GM21390 (cell line): ENCODE measurements at regions not wholly inside any gene's neighbourhood (a gene's known extent, or its start where the extent isn't known, plus 50 kb on each side); places are given as distances from the start of the nearest gene placed in this dataset.

Source experiments
- ATAC-seq: cut with Tn5 transposase; IDR thresholded peaks from one replicate; pipeline ENCODE4 v1.9.1; 2021; ENCODE audit not compliant: unreplicated experiment

- ATAC-seq, result no peak
Measured at GRCh38 chr10:44245601-44245938, 139.3 kb downstream of the CXCL12 start.

DNA sequence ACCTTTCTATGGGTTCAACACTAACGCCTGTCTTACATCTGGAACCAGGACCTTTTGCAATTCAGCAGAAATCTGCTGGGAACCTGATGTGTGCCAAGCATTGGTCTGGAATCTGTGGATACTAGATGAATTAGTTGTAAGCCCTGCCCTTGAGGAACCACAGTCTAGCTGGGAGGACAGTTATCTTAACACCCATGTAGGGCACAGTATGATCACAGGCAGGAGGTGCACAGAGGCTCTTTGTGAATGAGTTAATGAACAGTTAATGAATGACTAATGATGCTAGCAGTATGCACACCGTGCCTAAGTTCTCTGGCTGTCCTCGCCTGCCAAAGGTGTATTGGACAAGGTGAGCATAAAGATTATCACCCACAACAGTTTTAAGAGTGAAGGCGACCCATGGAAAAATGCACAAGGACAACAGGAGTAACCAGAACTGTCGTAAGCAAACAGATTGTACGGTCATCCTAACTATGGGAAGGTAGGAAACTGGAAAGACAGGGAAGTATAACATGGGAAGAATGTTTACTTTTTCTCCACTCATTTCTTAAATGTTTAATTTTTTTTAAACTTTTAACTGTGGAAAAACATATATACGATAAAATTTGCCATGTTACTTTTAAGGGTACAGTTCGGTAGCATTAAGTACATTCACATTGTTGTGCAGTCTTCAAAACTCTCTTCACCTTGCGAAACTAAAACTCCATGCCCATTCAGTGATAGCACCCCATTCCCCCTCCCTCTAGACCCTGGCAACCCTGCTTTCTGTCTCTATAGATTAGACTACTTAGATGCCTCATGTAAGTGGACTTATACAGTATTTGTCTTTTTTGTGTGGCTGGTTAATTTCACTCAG lies 139.9 kb downstream of the CXCL12 start:
- ATAC-seq, result no peak

GRCh38 chr10:44243851-44244510 lies 140.9 kb downstream of the CXCL12 start:
- ATAC-seq, result no peak

- ATAC-seq, result no peak
Measured at GRCh38 chr10:44242826-44243225, 142.1 kb downstream of the CXCL12 start.

GRCh38 chr10:44242091-44242490 lies 142.8 kb downstream of the CXCL12 start:
- no peak for ATAC-seq

DNA sequence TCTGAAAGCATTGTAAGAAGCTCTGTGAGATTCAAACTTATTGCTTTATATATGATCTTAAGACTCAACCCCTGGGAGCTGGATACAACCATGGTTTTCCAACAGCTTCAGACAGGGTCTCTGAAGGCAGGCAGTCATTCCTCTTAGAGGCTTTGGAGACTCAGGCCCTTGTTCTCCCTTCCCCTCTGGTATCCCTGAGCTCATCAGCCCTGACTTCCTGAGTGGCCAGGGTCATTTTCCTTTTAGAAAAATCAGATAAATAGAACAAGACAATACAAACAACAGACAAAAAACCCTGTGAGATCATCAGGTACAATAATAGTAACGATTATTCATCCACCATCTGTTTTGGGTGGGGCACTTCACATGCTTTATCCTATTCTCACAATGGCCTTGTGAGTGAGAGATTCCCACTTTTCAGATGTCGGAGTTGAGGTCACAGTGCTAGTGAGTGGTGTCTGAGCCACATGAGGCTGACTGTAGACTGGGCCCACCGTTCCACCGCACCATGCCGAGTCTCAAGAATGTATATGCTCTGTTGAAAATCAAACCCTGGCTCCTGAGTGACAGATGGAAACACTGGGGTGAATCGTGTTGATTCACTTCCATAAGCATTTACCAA lies 144.2 kb downstream of the CXCL12 start:
- no peak for ATAC-seq

- ATAC-seq, result no peak
Measured at GRCh38 chr10:44238212-44238611, 146.7 kb downstream of the CXCL12 start.

DNA sequence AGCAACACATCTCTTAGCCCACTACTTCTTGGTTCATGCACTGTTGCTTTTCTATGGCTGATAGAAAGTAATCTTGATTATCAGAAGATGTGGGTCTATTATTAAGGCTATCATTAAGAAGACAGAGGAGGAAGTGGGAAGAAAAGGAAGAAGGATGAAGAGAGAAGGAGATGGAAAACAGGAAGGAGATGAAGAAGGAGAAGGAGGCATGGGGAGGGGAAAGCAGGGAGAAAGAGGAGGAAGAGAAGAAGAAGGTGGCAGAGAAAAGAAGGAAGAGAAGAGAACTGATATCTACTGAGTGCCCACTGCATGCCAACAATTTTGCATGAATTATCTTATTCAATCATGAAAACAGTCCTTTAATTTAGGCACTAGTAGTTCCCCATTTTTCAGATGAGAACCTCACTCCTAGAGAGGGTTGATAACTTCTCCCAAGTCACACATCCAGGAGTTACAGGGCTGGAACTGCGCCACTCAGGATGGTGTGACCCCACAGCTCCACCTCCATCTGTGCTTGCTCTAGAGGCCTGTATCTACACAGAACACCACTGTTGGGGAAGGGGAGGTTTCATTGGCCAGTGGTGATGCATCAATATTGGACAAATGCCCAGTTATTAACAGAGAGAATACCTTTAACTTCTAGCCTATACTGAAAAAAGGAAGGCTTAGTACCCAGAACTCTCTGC lies 147.4 kb downstream of the CXCL12 start:
- ATAC-seq, result no peak

- no peak for ATAC-seq
Measured at GRCh38 chr10:44235363-44235762, 149.5 kb downstream of the CXCL12 start.

DNA sequence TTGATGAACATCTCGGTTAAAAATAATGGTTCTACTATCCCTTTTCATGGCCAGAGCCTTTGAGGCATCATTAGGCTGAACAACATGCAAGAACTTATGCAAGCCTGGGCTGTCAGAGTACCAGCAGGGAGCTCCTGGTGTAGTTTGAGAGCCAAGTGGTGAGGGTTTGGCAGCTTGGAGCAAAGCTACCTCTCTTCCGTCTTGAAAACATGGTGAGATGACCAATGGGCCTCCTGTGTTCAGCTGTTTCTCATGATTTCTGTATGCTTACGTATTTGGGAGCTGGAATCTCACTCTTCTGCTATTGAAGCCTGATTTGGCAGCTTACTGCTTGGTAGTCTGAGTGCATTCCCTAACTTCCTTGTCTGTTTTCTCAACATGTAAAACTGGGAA lies 150.4 kb downstream of the CXCL12 start:
- ATAC-seq, result no peak

DNA sequence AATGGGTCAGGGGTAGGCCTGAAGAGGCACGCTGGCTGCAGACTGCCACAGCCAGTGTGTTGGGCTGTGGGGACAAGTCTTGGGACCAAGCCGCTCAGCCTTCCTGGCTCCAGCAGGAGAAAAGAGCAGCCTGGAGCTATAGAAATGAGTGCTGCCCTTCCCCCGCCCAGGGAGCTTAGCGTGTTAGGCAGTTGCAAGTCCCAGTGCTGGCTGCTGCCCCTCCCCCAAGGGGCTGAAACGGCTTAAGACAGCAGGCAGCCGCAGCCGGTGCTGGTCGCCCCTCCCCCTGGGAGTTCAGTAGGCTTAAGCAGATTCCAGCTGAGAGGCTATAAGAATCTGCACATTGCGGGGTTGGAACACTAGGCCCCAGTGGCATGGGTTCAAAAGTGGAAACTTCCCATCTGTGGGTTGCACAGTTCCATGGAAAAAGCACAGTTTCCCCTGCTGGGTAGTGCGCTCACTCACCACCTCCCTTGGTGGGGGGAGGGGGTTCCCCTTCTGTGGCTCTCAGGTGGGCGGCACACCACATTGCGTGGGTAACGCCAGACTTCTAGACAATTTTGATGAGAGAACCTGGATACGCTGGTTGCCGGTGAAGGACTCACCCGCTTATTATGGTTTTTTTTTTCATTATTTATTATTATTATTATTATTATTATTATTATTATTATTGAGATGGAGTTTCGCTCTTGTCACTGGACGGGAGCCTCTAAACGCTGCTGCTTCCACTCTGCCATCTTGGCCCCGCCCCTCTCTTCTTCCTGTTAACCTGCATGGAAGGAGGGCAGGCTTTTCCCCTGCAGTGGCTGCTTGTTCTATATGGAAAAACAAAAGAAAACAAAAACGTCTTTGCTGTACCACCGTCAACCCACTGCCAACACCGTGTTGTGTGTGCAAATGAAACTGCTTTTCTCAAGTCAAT lies 151.1 kb downstream of the CXCL12 start:
- no peak for ATAC-seq

- no peak for ATAC-seq
Measured at GRCh38 chr10:44217274-44217820, 167.6 kb downstream of the CXCL12 start.

DNA sequence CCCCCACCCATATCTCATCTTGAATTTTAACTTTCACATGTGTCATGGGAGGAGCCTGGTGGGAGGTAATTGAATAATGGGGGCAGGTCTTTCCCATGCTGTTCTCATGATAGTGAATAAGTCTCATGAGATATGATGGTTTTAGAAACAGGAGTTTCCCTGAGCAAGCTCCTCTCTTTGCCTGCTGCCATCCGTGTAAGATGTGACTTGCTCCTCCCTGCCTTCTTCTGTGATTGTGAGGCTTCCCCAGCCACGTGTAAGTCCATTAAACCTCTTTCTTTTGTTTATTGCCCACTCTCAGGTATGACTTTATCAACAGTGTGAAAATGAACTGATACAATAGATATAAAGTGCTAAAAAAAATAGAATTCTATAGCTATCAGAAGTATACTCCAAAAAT lies 168.8 kb downstream of the CXCL12 start:
- no peak for ATAC-seq

DNA sequence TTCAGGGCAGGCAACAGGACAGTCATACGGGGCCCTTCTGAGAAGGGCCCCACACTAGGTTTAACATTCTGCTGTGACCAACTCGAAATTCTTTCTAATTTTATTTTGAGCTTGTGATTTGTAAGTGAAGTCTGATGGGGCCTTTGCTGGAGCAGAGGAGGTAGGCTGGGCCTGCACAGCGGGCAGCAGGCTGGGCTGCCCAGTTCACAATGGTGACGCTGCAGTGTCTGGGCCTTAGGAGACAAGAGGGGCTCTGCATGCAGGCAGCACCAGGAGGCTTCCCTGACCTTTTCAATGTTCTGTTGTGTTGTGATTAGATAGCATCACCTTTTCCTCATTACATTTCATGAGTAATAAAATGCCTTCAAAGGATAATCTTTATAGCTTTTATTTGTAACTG lies 175.1 kb downstream of the CXCL12 start:
- no peak for ATAC-seq

- ATAC-seq, result no peak
Measured at GRCh38 chr10:44207160-44207559, 177.7 kb downstream of the CXCL12 start.

DNA sequence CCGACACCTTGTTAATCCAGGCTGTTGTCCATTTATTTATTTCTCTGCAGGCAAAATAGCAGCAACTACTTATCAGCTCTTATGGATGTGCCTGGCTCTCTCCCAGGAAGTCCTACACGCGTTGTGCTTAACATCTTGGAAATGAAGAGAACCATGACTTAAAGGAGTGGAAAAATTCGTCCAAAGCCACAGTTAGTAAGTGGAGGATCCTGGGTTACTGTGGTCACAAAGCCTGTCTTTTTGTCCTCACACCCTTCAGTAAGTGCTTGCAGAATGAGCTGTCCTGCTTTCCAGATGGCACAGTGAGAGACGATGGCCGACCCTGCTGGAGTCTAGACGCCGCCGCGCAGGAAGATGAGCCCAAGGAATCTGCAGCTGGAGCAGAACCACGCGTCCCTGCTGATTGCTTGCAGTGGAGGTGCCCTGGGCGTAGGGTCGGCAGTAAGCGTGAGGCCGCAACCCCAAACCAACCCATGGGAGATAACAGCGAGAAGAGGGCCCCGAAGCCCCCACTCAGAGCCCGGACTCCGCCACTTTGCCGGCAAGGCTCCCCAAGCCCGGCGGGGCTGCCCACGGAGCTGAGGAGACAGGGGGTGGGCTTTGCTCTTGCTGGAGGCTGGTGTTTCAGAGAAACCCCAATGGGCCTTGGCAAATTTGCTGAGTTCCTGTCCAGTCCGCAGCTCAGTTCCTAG lies 178.6 kb downstream of the CXCL12 start:
- no peak for ATAC-seq

DNA sequence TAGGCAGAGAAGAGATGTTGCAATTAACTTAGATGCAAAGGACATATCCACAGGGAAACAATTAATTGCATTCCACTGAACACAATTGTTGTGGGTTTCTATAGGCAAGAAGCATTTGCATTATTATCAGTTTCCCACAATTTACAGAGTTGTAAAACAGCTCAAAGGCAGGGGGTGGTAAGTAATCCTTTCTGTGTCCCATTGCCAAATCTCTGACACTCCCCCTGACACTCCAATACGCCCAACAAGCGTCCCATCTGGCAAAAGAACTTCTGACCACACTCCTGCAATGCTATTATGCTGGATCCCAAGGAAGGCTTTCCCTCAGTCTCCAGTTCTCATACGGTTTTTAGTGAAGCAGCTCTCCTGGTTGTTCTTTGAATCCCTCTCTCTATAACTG lies 179.8 kb downstream of the CXCL12 start:
- no peak for ATAC-seq

- ATAC-seq, result no peak
Measured at GRCh38 chr10:44203535-44203934, 181.4 kb downstream of the CXCL12 start.

- ATAC-seq, result no peak
Measured at GRCh38 chr10:44202952-44203351, 181.9 kb downstream of the CXCL12 start.

GRCh38 chr10:44201656-44202055 lies 183.2 kb downstream of the CXCL12 start:
- no peak for ATAC-seq
